B cell (primary cell): ENCODE measurements at regions not wholly inside any gene's neighbourhood (a gene's known extent, or its start where the extent isn't known, plus 50 kb on each side); places are given as distances from the start of the nearest gene placed in this dataset.

Experiments
- EZH2 ChIP-seq: IDR thresholded peaks from 2 replicates; pipeline ENCODE4 v1.6.1; 2012; ENCODE audit warnings: borderline replicate concordance, low read depth, mild to moderate bottlenecking, moderate library complexity, low read length; ENCODE audit not compliant: insufficient read depth, poor library complexity, severe bottlenecking
- TF ChIP-seq, protein P1 (sequence below): fragments of 200-600 bp; IDR thresholded peaks from one replicate; pipeline ENCODE4 v1.8.0; 2022; ENCODE audit warnings: antibody characterized with exemption, mild to moderate bottlenecking

- no peak for TF ChIP-seq EZH2
- TF ChIP-seq, protein P1, sequence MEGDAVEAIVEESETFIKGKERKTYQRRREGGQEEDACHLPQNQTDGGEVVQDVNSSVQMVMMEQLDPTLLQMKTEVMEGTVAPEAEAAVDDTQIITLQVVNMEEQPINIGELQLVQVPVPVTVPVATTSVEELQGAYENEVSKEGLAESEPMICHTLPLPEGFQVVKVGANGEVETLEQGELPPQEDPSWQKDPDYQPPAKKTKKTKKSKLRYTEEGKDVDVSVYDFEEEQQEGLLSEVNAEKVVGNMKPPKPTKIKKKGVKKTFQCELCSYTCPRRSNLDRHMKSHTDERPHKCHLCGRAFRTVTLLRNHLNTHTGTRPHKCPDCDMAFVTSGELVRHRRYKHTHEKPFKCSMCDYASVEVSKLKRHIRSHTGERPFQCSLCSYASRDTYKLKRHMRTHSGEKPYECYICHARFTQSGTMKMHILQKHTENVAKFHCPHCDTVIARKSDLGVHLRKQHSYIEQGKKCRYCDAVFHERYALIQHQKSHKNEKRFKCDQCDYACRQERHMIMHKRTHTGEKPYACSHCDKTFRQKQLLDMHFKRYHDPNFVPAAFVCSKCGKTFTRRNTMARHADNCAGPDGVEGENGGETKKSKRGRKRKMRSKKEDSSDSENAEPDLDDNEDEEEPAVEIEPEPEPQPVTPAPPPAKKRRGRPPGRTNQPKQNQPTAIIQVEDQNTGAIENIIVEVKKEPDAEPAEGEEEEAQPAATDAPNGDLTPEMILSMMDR, result no peak
Measured at GRCh38 chr3:159937561-159938166, 51.0 kb upstream of the IL12A start.
